LNCaP clone FGC (cell line): ENCODE measurements at regions not wholly inside any gene's neighbourhood (a gene's known extent, or its start where the extent isn't known, plus 50 kb on each side); places are given as distances from the start of the nearest gene placed in this dataset.

Source experiments
- DNase-seq: peaks from one replicate; pipeline ENCODE4 v3.0.0-alpha.2; 2011; ENCODE audit warnings: low read depth
- H3K4me3 ChIP-seq: 2 replicates; pipeline ENCODE4 v1.5.1; 2011; ENCODE audit warnings: mild to moderate bottlenecking, low read depth, low read length, control low read depth
- TF ChIP-seq, protein P1 (sequence below): IDR thresholded peaks from 2 replicates; pipeline ENCODE4 v1.5.1; 2012; ENCODE audit warnings: mild to moderate bottlenecking; ENCODE audit not compliant: control insufficient read depth, insufficient read depth; ENCODE audit errors: extremely low read depth

DNA sequence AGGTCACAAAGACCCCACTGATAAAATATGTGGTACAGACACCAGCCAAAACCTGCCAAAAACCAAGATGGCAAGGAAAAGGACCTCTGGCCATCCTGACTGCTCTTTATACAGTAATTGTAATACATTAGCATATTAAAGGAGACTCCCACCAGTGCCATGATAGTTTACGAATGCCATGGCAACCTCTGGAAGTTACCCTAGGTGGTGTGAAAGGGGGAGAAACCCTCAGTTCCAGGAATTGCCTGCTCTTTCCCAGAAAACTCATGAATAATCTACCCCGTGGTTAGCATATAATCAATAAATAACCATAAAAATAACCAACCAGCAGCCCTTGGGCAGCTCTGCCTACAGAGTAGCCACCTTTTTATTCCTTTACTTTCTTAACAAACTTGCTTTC, 129.8 kb upstream of the EPB41L3 start:
- no peak for DNase-seq
- H3K4me3 ChIP-seq = no peak overlapping the region
- TF ChIP-seq, protein P1, sequence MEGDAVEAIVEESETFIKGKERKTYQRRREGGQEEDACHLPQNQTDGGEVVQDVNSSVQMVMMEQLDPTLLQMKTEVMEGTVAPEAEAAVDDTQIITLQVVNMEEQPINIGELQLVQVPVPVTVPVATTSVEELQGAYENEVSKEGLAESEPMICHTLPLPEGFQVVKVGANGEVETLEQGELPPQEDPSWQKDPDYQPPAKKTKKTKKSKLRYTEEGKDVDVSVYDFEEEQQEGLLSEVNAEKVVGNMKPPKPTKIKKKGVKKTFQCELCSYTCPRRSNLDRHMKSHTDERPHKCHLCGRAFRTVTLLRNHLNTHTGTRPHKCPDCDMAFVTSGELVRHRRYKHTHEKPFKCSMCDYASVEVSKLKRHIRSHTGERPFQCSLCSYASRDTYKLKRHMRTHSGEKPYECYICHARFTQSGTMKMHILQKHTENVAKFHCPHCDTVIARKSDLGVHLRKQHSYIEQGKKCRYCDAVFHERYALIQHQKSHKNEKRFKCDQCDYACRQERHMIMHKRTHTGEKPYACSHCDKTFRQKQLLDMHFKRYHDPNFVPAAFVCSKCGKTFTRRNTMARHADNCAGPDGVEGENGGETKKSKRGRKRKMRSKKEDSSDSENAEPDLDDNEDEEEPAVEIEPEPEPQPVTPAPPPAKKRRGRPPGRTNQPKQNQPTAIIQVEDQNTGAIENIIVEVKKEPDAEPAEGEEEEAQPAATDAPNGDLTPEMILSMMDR = no peak

DNA sequence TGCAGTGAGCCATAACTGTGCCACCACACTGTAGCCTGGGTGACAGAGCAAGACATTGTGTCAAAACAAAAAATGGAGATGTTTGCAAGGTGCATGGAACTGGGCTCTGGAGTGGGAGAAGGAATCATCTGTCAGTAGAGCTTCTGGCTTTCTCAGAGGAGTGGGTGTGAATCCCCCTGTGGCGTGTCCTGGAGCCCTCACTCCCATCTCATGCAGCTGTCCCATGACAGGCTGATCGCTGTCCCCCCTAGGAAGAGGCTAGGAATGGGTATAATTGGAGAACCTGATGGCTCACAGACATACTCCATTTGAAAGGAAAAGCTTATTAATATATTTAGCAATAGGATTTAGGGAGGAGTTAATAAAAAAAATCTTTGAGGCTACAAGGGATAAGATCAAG, 125.8 kb upstream of the EPB41L3 start:
- DNase-seq = no peak
- H3K4me3 ChIP-seq = no peak overlapping the region
- TF ChIP-seq, protein P1 = no peak

DNA sequence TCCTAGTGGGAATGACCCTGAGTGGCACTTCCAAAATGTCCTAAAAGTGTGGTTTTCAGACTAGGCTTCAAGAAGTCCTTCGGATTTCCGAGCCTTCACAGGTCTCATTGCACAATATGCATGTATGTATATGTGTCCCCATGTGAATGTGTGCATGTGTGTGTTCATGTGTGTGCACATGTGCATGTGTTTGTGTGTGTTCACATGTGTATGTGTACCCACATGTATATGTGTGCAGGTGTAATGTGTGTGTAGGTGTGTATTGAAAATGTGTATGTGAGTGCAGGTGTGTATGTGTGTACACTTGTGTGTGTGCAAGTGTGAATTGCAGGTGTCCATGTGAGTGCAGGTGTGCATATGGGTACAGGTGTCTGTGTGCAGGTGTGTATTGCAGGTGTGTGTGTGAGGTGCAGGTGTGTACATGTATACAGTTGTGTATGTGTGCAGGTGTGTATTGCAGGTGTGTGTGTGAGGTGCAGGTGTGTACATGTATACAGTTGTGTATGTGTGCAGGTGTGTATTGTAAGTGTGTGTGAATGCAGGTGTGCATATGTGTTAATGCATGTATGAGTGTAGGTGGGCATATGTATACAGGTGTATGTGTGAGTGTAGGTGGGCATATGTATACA, 124.4 kb upstream of the EPB41L3 start:
- no peak overlapping the region for H3K4me3 ChIP-seq
- no peak for DNase-seq
- TF ChIP-seq, protein P1 = no peak

DNA sequence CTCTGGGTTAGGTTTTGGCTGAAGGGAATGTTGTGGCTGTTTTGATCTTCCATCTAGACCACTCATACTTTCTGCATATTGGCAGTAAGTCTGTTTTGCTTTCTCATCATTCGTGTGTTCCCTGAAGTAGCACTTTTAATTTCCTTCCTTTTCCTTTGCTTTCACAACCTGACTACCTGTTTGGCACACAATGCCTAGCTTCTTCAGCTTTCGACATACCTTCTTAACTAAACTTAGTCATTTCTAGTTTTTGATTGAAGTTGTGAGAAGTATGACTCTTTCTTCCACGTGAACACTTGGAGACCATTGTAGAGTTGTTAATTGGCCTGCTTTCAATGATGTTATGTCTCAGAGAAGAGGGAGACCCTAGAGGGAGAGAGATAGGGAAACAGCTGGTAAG, 123.6 kb upstream of the EPB41L3 start:
- TF ChIP-seq, protein P1 = no peak
- DNase-seq = no peak
- H3K4me3 ChIP-seq = no peak overlapping the region

DNA sequence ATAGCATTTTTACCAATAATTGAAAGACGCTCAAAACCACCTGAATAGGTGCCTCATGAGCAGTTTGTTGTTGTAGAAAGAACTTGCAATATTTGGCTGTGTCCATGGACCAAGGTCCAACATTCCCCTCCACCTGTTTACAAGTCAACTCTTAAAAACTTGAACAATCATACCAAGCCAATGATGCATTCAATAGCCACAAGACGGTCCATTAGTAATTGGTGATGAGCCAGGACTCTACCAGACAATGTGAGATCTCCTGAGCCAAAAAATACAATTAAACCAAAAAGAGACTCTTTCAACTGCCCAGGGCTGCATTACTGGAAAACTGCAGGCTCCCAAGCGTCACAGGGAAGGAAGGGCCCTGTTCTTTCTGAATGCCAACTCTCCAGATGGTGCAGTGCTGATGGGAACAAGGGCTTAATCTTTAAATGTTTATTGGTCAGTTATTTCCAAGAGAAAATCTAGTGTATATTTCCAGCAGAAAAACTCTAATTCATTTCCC, 118.8 kb upstream of the EPB41L3 start:
- TF ChIP-seq, protein P1 = no peak
- no peak overlapping the region for H3K4me3 ChIP-seq
- DNase-seq = no peak

DNA sequence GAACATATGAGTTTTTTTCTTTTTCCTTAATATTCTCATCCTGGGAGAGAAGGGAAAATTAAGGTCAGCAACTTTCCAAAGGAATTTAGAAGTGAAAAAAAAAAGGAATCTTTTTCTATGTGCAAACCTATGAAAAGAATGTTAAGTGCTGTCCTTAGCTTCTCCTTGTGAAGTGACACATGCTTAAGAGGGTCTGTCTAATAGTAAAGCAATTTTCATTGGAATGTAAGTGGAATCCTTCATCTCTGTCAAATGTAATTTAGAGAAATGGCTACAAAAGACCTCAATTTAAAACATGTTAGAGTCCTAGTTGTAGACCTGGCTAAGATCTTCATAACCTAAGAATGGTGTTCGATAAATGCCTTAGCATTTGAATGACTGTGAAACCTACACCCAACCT, 117.4 kb upstream of the EPB41L3 start:
- no peak for DNase-seq
- TF ChIP-seq, protein P1 = no peak
- H3K4me3 ChIP-seq = no peak overlapping the region

DNA sequence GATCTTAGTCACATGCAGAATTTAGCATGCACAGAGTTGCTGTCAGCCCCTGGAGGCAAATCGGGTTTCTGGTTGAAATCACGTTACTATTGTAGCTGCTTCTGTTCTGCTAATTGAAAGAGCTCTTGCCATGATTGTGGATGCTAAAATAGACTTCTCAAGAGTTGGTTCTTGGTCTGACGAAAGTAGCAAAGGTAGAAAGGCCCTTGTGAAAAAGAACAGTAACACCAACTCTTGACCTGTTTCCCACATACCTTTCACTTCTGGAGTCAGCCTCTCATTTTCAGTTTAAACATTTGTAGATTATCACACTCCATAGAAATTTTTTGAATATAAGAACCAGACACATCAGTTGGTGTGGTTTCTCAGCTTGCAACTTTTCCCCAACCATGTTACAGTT, 110.0 kb upstream of the EPB41L3 start:
- no peak overlapping the region for H3K4me3 ChIP-seq
- DNase-seq = no peak
- TF ChIP-seq, protein P1 = no peak
